ENCODE measurements at regions not wholly inside any gene's neighbourhood (a gene's known extent, or its start where the extent isn't known, plus 50 kb on each side); places are given as distances from the start of the nearest gene placed in this dataset.
"Not testable (repeated sequence)": the region's sequence is repeated elsewhere in the genome, so short reads cannot be mapped to it uniquely, and the experiment has no call there.

GRCh38 chr4:17027495-17027894 is 129.1 kb upstream of the LDB2 start:
- H3K4me3 ChIP-seq (replicated peaks; ENCODE audit: low read depth, low read length), result no peak overlapping the region
- peak; percentile 98 for DNase-seq (ENCODE audit: low read depth)
- no peak for TF ChIP-seq CTCF (IDR thresholded peaks at IDR 0.05; ENCODE audit: low read length, missing control alignments)

- TF ChIP-seq CTCF (IDR thresholded peaks at IDR 0.05; ENCODE audit: low read length, missing control alignments), result no peak
- H3K4me3 ChIP-seq (replicated peaks; ENCODE audit: low read depth, low read length), result no peak overlapping the region
- DNase-seq (ENCODE audit: low read depth), result peak; percentile 44
Measured at GRCh38 chr4:17024425-17024824, 126.0 kb upstream of the LDB2 start.

GRCh38 chr4:17020901-17021300 is 122.5 kb upstream of the LDB2 start:
- no peak for TF ChIP-seq CTCF (IDR thresholded peaks at IDR 0.05; ENCODE audit: low read length, missing control alignments)
- H3K4me3 ChIP-seq (replicated peaks; ENCODE audit: low read depth, low read length), result no peak overlapping the region
- DNase-seq (ENCODE audit: low read depth), result no peak

- DNase-seq (ENCODE audit: low read depth), result no peak
- TF ChIP-seq CTCF (IDR thresholded peaks at IDR 0.05; ENCODE audit: low read length, missing control alignments), result no peak
- no peak overlapping the region for H3K4me3 ChIP-seq (replicated peaks; ENCODE audit: low read depth, low read length)
Measured at GRCh38 chr4:17020451-17020850, 122.0 kb upstream of the LDB2 start.

GRCh38 chr4:17018621-17019020 is 120.2 kb upstream of the LDB2 start:
- DNase-seq (ENCODE audit: low read depth); H3K4me3 ChIP-seq (replicated peaks; ENCODE audit: low read depth, low read length): not testable (repeated sequence)

- no peak for TF ChIP-seq CTCF (IDR thresholded peaks at IDR 0.05; ENCODE audit: low read length, missing control alignments)
- no peak overlapping the region for H3K4me3 ChIP-seq (replicated peaks; ENCODE audit: low read depth, low read length)
- DNase-seq (ENCODE audit: low read depth), result peak; percentile 61
Measured at GRCh38 chr4:17018013-17018412, 119.6 kb upstream of the LDB2 start.

- H3K4me3 ChIP-seq (replicated peaks; ENCODE audit: low read depth, low read length), result no peak overlapping the region
- no peak for TF ChIP-seq CTCF (IDR thresholded peaks at IDR 0.05; ENCODE audit: low read length, missing control alignments)
- peak; percentile 69 for DNase-seq (ENCODE audit: low read depth)
Measured at GRCh38 chr4:17013382-17014006, 115.0 kb upstream of the LDB2 start.

All from fibroblast of pulmonary artery (primary cell).